ENCODE measurements at regions not wholly inside any gene's neighbourhood (a gene's known extent, or its start where the extent isn't known, plus 50 kb on each side); places are given as distances from the start of the nearest gene placed in this dataset.

- 50 to 58% methylated on average over 2 of the region's 2 CpGs for WGBS, 2 donors
- no peaks in the 10 kb centered on the region for H3K36me3 ChIP-seq
- no peak overlapping the region for H3K27ac ChIP-seq
- no peak overlapping the region for H3K4me3 ChIP-seq
- peaks cover 0 to 5% (median 0%) of the 10 kb centered on the region in 3 donors for H3K9me3 ChIP-seq
- intact Hi-C loops (cut with DNase I): no loop called here
- H3K4me1 ChIP-seq: no peaks in the 10 kb centered on the region
- TF ChIP-seq POLR2A (IDR thresholded peaks at IDR 0.05): no peak
- TF ChIP-seq CTCF (IDR thresholded peaks at IDR 0.05): no peak
- no peaks in the 10 kb centered on the region for H3K27me3 ChIP-seq
- DNase-seq: no peak
Observed at GRCh38 chr5:24042688-24043087, 535.3 kb downstream of the PRDM9 start.

- intact Hi-C loops (cut with DNase I): no loop called here
- no peaks in the 10 kb centered on the region for H3K36me3 ChIP-seq
- no peak for TF ChIP-seq CTCF (IDR thresholded peaks at IDR 0.05)
- TF ChIP-seq POLR2A (IDR thresholded peaks at IDR 0.05): no peak
- H3K27me3 ChIP-seq: no peaks in the 10 kb centered on the region
- DNase-seq: no peak
- no peak overlapping the region for H3K4me3 ChIP-seq
- no peak overlapping the region for H3K27ac ChIP-seq
- no peaks in the 10 kb centered on the region for H3K4me1 ChIP-seq
- H3K9me3 ChIP-seq: peaks cover 0 to 2% (median 0%) of the 10 kb centered on the region in 3 donors
Observed at GRCh38 chr5:24045046-24045445, 537.6 kb downstream of the PRDM9 start.

- WGBS, 2 donors: 51 to 54% methylated on average over 2 of the region's 2 CpGs
- Histone ChIP-seq H3K27me3 (no peaks in the 10 kb centered on the region), H3K27ac (no peak overlapping the region), H3K4me3 (no peak overlapping the region), H3K9me3 (no peaks in the 10 kb centered on the region), H3K36me3 (no peaks in the 10 kb centered on the region), H3K4me1 (no peaks in the 10 kb centered on the region)
- no peak for DNase-seq
- intact Hi-C loops (cut with DNase I): no loop called here
- TF ChIP-seq CTCF (IDR thresholded peaks at IDR 0.05): no peak
- TF ChIP-seq POLR2A (IDR thresholded peaks at IDR 0.05): no peak
Observed at GRCh38 chr5:24053737-24054136, 546.3 kb downstream of the PRDM9 start.

- H3K4me3 ChIP-seq: no peak overlapping the region
- no peaks in the 10 kb centered on the region for H3K27me3 ChIP-seq
- intact Hi-C loops (cut with DNase I): no loop called here
- peaks cover 0 to 3% (median 0%) of the 10 kb centered on the region in 3 donors for H3K9me3 ChIP-seq
- no peak overlapping the region for H3K27ac ChIP-seq
- TF ChIP-seq POLR2A (IDR thresholded peaks at IDR 0.05) (no peak), CTCF (IDR thresholded peaks at IDR 0.05) (no peak)
- 52 to 62% methylated on average over 2 of the region's 2 CpGs for WGBS, 2 donors
- no peak for DNase-seq
- H3K4me1 ChIP-seq: no peaks in the 10 kb centered on the region
- H3K36me3 ChIP-seq: no peaks in the 10 kb centered on the region
Observed at GRCh38 chr5:24059006-24059405, 551.6 kb downstream of the PRDM9 start.

- peaks cover 0 to 3% (median 0%) of the 10 kb centered on the region in 3 donors for H3K9me3 ChIP-seq
- 70 to 71% methylated on average over 4 of the region's 4 CpGs for WGBS, 2 donors
- H3K27ac ChIP-seq: no peak overlapping the region
- H3K4me1 ChIP-seq: no peaks in the 10 kb centered on the region
- H3K4me3 ChIP-seq: no peak overlapping the region
- no peak for DNase-seq
- intact Hi-C loops (cut with DNase I): no loop called here
- no peak for TF ChIP-seq CTCF (IDR thresholded peaks at IDR 0.05)
- no peak for TF ChIP-seq POLR2A (IDR thresholded peaks at IDR 0.05)
- no peaks in the 10 kb centered on the region for H3K36me3 ChIP-seq
- H3K27me3 ChIP-seq: no peaks in the 10 kb centered on the region
Observed at GRCh38 chr5:24059716-24060115, 552.3 kb downstream of the PRDM9 start.
